IPS-NIHi11 (cell line): ENCODE measurements at regions not wholly inside any gene's neighbourhood (a gene's known extent, or its start where the extent isn't known, plus 50 kb on each side); places are given as distances from the start of the nearest gene placed in this dataset.

ENCODE experiments used
- DNase-seq: peaks from one replicate; pipeline ENCODE4 v3.0.0; 2012; ENCODE audit warnings: mixed read lengths, low spot score

GRCh38 chr3:22485954-22486353, 717.2 kb upstream of the UBE2E2 start:
- no peak for DNase-seq

- DNase-seq, result no peak
Observed at GRCh38 chr3:22490747-22491146, 712.4 kb upstream of the UBE2E2 start.

- no peak for DNase-seq
Observed at GRCh38 chr3:22491344-22491743, 711.8 kb upstream of the UBE2E2 start.

- DNase-seq, result no peak
Observed at GRCh38 chr3:22492342-22492741, 710.8 kb upstream of the UBE2E2 start.

GRCh38 chr3:22495241-22495640, 707.9 kb upstream of the UBE2E2 start:
- no peak for DNase-seq

- no peak for DNase-seq
Observed at GRCh38 chr3:22495791-22496190, 707.3 kb upstream of the UBE2E2 start.

GRCh38 chr3:22496641-22497040, 706.5 kb upstream of the UBE2E2 start:
- no peak for DNase-seq

GRCh38 chr3:22506871-22507270, 696.3 kb upstream of the UBE2E2 start:
- DNase-seq, result no peak

- no peak for DNase-seq
Observed at GRCh38 chr3:22507709-22508108, 695.4 kb upstream of the UBE2E2 start.

GRCh38 chr3:22523925-22524324, 679.2 kb upstream of the UBE2E2 start:
- DNase-seq, result no peak

GRCh38 chr3:22526266-22526837, 676.8 kb upstream of the UBE2E2 start:
- no peak for DNase-seq

- no peak for DNase-seq
Observed at GRCh38 chr3:22536541-22536940, 666.6 kb upstream of the UBE2E2 start.

- no peak for DNase-seq
Observed at GRCh38 chr3:22537560-22537959, 665.6 kb upstream of the UBE2E2 start.

GRCh38 chr3:22542311-22542710, 660.8 kb upstream of the UBE2E2 start:
- no peak for DNase-seq

GRCh38 chr3:22555753-22556435, 647.2 kb upstream of the UBE2E2 start:
- no peak for DNase-seq

- DNase-seq, result no peak
Observed at GRCh38 chr3:22565393-22565792, 637.7 kb upstream of the UBE2E2 start.

GRCh38 chr3:22568285-22568684, 634.8 kb upstream of the UBE2E2 start:
- no peak for DNase-seq

- DNase-seq, result no peak
Observed at GRCh38 chr3:22569570-22569969, 633.6 kb upstream of the UBE2E2 start.

GRCh38 chr3:22581007-22581406, 622.1 kb upstream of the UBE2E2 start:
- no peak for DNase-seq

GRCh38 chr3:22582266-22582665, 620.9 kb upstream of the UBE2E2 start:
- DNase-seq, result no peak

GRCh38 chr3:22585504-22585903, 617.6 kb upstream of the UBE2E2 start:
- no peak for DNase-seq

- DNase-seq, result no peak
Observed at GRCh38 chr3:22585911-22586310, 617.2 kb upstream of the UBE2E2 start.

- DNase-seq, result no peak
Observed at GRCh38 chr3:22587446-22587845, 615.7 kb upstream of the UBE2E2 start.

GRCh38 chr3:22593638-22594037, 609.5 kb upstream of the UBE2E2 start:
- no peak for DNase-seq
